ENCODE measurements at regions not wholly inside any gene's neighbourhood (a gene's known extent, or its start where the extent isn't known, plus 50 kb on each side); places are given as distances from the start of the nearest gene placed in this dataset.

GRCh38 chr3:69558912-69559311, 173.0 kb upstream of the FRMD4B start:
- no peak for TF ChIP-seq SIRT6 (IDR thresholded peaks at IDR 0.05; ENCODE audit: low read depth, low read length)
- no peak for TF ChIP-seq RCOR1 (IDR thresholded peaks at IDR 0.05; ENCODE audit: borderline replicate concordance in 1 of 2, low read depth in 2 of 2, low read length in 2 of 2)
- no peak for TF ChIP-seq ARID4B (CRISPR knock-in tag; IDR thresholded peaks at IDR 0.05)
- no peak for TF ChIP-seq IRF1 (CRISPR knock-in tag; IDR thresholded peaks at IDR 0.05; ENCODE audit: borderline replicate concordance)
- no peak for TF ChIP-seq ERF (CRISPR knock-in tag; IDR thresholded peaks at IDR 0.05)
- TF ChIP-seq ZNF274 (IDR thresholded peaks at IDR 0.05; ENCODE audit: borderline replicate concordance, low read depth, low read length) = no peak
